ENCODE measurements at regions not wholly inside any gene's neighbourhood (a gene's known extent, or its start where the extent isn't known, plus 50 kb on each side); places are given as distances from the start of the nearest gene placed in this dataset.

DNA sequence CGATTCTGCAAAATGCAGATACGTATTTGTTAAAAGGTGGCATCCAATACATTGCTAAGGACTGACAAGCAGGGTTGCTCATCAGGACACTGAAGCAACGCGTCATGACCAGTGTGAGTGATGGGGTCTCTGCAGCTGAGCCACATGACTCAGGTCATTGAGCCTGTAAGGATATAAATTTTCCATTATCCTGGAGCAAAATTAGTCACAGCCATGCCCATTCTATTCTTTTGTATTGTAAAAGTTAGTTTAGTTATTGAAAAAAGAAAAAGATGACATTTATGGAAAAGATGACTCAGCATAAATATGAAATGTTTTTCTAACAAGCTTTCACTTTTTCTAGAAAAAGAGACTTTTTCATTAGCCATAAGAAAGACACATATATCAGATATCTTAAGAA is 268.0 kb upstream of the TMEM132C start:
- TF ChIP-seq CTCF (IDR thresholded peaks at IDR 0.05), result no peak
- no peak for TF ChIP-seq POLR2A (IDR thresholded peaks at IDR 0.05)
